Type B pancreatic cell (in vitro differentiated cells): ENCODE measurements at regions not wholly inside any gene's neighbourhood (a gene's known extent, or its start where the extent isn't known, plus 50 kb on each side); places are given as distances from the start of the nearest gene placed in this dataset.

Source experiments
- DNase-seq: peaks from one replicate; pipeline ENCODE4 v3.0.0; 2021; ENCODE audit warnings: mixed read lengths; ENCODE audit not compliant: unreplicated experiment; ENCODE audit errors: extremely low spot score
- H3K27ac Mint-ChIP-seq: 2 replicates; pipeline ENCODE4 v1.8.0; 2021; ENCODE audit warnings: mild to moderate bottlenecking, mixed read lengths
- H3K27me3 Mint-ChIP-seq: 2 replicates; pipeline ENCODE4 v1.8.0; 2021; ENCODE audit warnings: mixed read lengths
- H3K36me3 Mint-ChIP-seq: 2 replicates; pipeline ENCODE4 v1.8.0; 2021; ENCODE audit warnings: mixed read lengths
- H3K4me1 Mint-ChIP-seq: one replicate; pipeline ENCODE4 v1.8.0; 2021; ENCODE audit warnings: mixed read lengths; ENCODE audit not compliant: unreplicated experiment
- H3K4me3 Mint-ChIP-seq: 2 replicates; pipeline ENCODE4 v1.8.0; 2021; ENCODE audit warnings: mild to moderate bottlenecking, mixed read lengths
- H3K9me3 Mint-ChIP-seq: 2 replicates; pipeline ENCODE4 v1.8.0; 2021; ENCODE audit warnings: mixed read lengths
- CTCF ChIP-seq: fragments of 200-600 bp; sonication (generic); conservative IDR thresholded peaks from 2 replicates; pipeline ENCODE4 v1.5.0; 2021; ENCODE audit warnings: antibody characterized with exemption, mild to moderate bottlenecking

DNA sequence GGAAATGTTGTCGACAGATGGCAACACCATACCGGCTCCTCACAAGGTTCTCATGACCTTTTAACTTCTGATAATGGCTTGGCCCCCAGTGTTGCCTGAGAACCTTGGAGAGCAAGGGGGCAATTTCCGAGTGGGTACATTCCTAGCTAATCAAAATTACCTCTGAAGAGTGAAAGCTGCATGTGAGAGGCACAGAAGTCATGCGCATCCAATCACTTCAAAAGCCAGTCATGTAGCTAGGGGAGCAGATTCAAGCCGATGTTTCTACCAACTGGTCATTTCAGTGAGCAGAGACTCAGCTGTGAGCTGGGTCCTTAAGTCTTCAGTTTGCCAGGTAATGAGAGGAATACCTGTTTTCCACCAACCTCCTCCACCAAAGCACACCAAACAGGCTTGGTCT is 111.4 kb downstream of the LIPG start:
- no peaks in the 10 kb centered on the region for H3K36me3 Mint-ChIP-seq
- no peak for DNase-seq
- peaks cover 11% of the 10 kb centered on the region for H3K27me3 Mint-ChIP-seq
- no peak overlapping the region for H3K27ac Mint-ChIP-seq
- H3K4me1 Mint-ChIP-seq = peaks cover 20% of the 10 kb centered on the region
- TF ChIP-seq CTCF = no peak
- no peak overlapping the region for H3K4me3 Mint-ChIP-seq
- H3K9me3 Mint-ChIP-seq = peaks cover 4% of the 10 kb centered on the region

DNA sequence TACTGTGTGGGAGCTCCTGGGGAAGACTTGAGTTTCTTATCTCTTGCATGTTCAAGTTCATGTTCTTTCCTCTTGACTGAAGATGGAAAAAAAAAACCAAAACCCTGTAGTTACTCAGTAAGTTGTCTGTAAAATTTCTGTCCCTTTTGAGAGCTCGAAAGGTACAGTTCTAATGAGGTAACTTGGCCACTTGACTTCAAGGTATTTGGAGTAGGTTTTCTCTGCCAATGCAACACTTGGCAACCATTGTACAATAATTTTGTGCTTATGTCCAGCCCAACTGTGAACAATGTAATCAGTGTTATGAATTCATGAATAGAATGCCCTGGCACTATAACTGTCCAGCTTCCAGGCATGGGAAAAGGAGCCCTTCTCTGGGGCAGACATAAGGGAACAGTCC is 111.0 kb downstream of the LIPG start:
- H3K27me3 Mint-ChIP-seq = peaks cover 11% of the 10 kb centered on the region
- peaks cover 16% of the 10 kb centered on the region for H3K4me1 Mint-ChIP-seq
- no peak for TF ChIP-seq CTCF
- H3K4me3 Mint-ChIP-seq = no peak overlapping the region
- H3K36me3 Mint-ChIP-seq = no peaks in the 10 kb centered on the region
- H3K27ac Mint-ChIP-seq = no peak overlapping the region
- no peak for DNase-seq
- H3K9me3 Mint-ChIP-seq = peaks cover under 1% of the 10 kb centered on the region

DNA sequence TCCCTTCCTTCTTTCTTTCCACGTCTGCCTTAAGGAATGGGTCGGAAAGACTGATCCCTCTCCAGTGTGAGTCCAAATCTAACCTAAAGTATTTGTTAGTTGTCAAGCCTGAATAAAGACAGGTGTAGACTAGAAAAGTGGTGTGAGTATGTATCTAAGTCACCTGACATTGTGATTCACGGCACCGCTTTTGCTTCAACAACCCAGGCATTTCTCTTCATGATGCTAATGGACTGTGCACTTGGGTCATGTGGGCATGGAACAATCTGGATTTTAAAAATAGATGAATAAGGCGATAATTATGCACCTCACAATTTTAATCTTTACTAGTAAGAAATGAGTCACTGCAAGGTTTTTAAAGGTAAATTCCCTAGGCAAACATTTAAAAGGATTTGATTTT is 107.5 kb downstream of the LIPG start:
- H3K4me1 Mint-ChIP-seq = peaks cover 20% of the 10 kb centered on the region
- H3K36me3 Mint-ChIP-seq = no peaks in the 10 kb centered on the region
- no peaks in the 10 kb centered on the region for H3K9me3 Mint-ChIP-seq
- peaks cover 24% of the 10 kb centered on the region for H3K27me3 Mint-ChIP-seq
- no peak for TF ChIP-seq CTCF
- no peak overlapping the region for H3K27ac Mint-ChIP-seq
- no peak for DNase-seq
- H3K4me3 Mint-ChIP-seq = no peak overlapping the region

DNA sequence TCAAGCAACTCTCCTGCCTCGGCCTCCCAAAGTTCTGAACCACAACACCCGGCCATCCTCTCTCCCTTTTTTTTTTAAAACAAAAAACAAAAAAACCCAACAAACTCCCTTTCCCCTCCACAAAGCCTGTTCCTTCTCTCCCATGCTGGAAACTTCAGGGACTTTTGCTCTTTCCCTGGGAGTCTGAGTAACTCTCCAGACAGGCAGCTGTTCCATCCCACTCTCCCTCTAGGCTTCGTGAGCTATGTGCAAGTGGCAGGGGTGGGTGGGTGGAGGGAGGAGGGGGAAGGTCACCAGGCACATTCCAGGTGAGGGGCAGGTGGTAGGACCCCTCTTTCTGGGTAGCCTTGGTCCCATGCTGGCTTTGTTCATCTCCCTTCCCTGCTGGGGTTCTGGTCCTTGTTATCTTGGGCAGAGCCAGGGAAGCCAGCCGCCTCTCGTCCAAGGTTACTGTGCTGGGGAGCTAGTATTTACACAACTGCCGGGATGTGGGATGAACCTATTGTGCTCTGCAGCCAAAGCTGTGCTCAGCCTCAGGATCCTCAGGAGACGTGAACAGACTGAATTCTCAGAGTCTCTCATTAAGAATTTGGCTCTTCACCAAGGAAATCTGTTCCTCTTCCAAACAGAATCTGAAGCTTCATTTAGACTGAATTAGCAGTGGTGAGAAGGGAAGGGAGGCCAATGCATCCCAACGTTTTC is 106.9 kb downstream of the LIPG start:
- DNase-seq = no peak
- no peak for TF ChIP-seq CTCF
- Mint-ChIP-seq H3K4me3 (no peak overlapping the region), H3K27ac (no peak overlapping the region), H3K9me3 (no peaks in the 10 kb centered on the region), H3K4me1 (peaks cover 20% of the 10 kb centered on the region), H3K27me3 (peaks cover 24% of the 10 kb centered on the region), H3K36me3 (no peaks in the 10 kb centered on the region)

GRCh38 chr18:49667462-49667861 is 105.6 kb downstream of the LIPG start:
- peaks cover 20% of the 10 kb centered on the region for H3K4me1 Mint-ChIP-seq
- no peak overlapping the region for H3K4me3 Mint-ChIP-seq
- H3K9me3 Mint-ChIP-seq = no peaks in the 10 kb centered on the region
- H3K36me3 Mint-ChIP-seq = no peaks in the 10 kb centered on the region
- peaks cover 24% of the 10 kb centered on the region for H3K27me3 Mint-ChIP-seq
- DNase-seq = no peak
- H3K27ac Mint-ChIP-seq = no peak overlapping the region
- no peak for TF ChIP-seq CTCF
